Subcutaneous abdominal adipose tissue (tissue), 5 donors: ENCODE measurements at regions not wholly inside any gene's neighbourhood (a gene's known extent, or its start where the extent isn't known, plus 50 kb on each side); places are given as distances from the start of the nearest gene placed in this dataset.
"Not testable (repeated sequence)": the region's sequence is repeated elsewhere in the genome, so short reads cannot be mapped to it uniquely, and the experiment has no call there.

Experiments
- H3K27ac ChIP-seq: one replicate; pipeline ENCODE4 v1.7.0; 2013; ENCODE audit warnings: low read depth, mild to moderate bottlenecking, inconsistent platforms, low read length, moderate library complexity
- H3K27me3 ChIP-seq, 5 donors: one replicate each; pipeline ENCODE4 v1.7.0; 2013; ENCODE audit warnings: low read length in 5 of 5, inconsistent platforms in 1 of 5; ENCODE audit not compliant: control insufficient read depth in 5 of 5, insufficient read depth in 4 of 5
- H3K36me3 ChIP-seq, 5 donors: one replicate each; pipeline ENCODE4 v1.7.0; 2013; ENCODE audit warnings: low read length in 5 of 5; ENCODE audit not compliant: control insufficient read depth in 5 of 5, insufficient read depth in 5 of 5
- H3K4me1 ChIP-seq, 5 donors: one replicate each; pipeline ENCODE4 v1.7.0; 2013; ENCODE audit warnings: low read length in 5 of 5, mild to moderate bottlenecking in 3 of 5, moderate library complexity in 1 of 5; ENCODE audit not compliant: control insufficient read depth in 5 of 5, insufficient read depth in 5 of 5
- H3K4me3 ChIP-seq, 5 donors: one replicate each; pipeline ENCODE4 v1.7.0; 2013; ENCODE audit warnings: low read length in 5 of 5, low read depth in 1 of 5
- H3K9ac ChIP-seq, 5 donors: one replicate each; pipeline ENCODE4 v1.7.0; 2013; ENCODE audit warnings: low read length in 5 of 5, mild to moderate bottlenecking in 4 of 5, moderate library complexity in 3 of 5
- H3K9me3 ChIP-seq, 5 donors: one replicate each; pipeline ENCODE4 v1.7.0; 2013; ENCODE audit warnings: low read length in 5 of 5; ENCODE audit not compliant: control insufficient read depth in 5 of 5
- donor health status: healthy.
- donor health status: healthy.
- donor health status: healthy.
- donor health status: healthy.
- donor health status: healthy.

- H3K9me3 ChIP-seq, result no peaks in the 10 kb centered on the region
- H3K27me3 ChIP-seq, result no peaks in the 10 kb centered on the region
- no peak overlapping the region for H3K9ac ChIP-seq
- H3K4me1 ChIP-seq, result no peaks in the 10 kb centered on the region
- no peaks in the 10 kb centered on the region for H3K36me3 ChIP-seq
- H3K27ac ChIP-seq, result no peak overlapping the region
- no peak overlapping the region for H3K4me3 ChIP-seq
Measured at GRCh38 chr16:77511053-77511452, 76.2 kb upstream of the ADAMTS18 start.

- no peaks in the 10 kb centered on the region for H3K27me3 ChIP-seq
- H3K27ac ChIP-seq, result no peak overlapping the region
- H3K9ac ChIP-seq, result no peak overlapping the region
- H3K9me3 ChIP-seq, result no peaks in the 10 kb centered on the region
- no peaks in the 10 kb centered on the region for H3K36me3 ChIP-seq
- no peak overlapping the region for H3K4me3 ChIP-seq
- no peaks in the 10 kb centered on the region for H3K4me1 ChIP-seq
Measured at GRCh38 chr16:77514500-77515220, 79.8 kb upstream of the ADAMTS18 start.

GRCh38 chr16:77525226-77525625 is 90.4 kb upstream of the ADAMTS18 start:
- H3K27me3 ChIP-seq, H3K9me3 ChIP-seq, H3K36me3 ChIP-seq, H3K9ac ChIP-seq, H3K27ac ChIP-seq, H3K4me1 ChIP-seq: not testable (repeated sequence)
- peak overlapping the region in 1 of 5 donors; percentile 4 for H3K4me3 ChIP-seq

- Histone ChIP-seq H3K4me3 (no peak overlapping the region), H3K9ac (no peak overlapping the region), H3K9me3 (no peaks in the 10 kb centered on the region), H3K4me1 (peaks cover 0 to 11% (median 5%) of the 10 kb centered on the region in 5 donors), H3K27ac (no peak overlapping the region), H3K36me3 (no peaks in the 10 kb centered on the region), H3K27me3 (no peaks in the 10 kb centered on the region)
Measured at GRCh38 chr16:77531752-77532151, 96.9 kb upstream of the ADAMTS18 start.

GRCh38 chr16:77536809-77537208 is 102.0 kb upstream of the ADAMTS18 start:
- Histone ChIP-seq H3K27ac (no peak overlapping the region), H3K27me3 (no peaks in the 10 kb centered on the region), H3K9ac (peak overlapping the region in 1 of 5 donors; percentile 5), H3K4me1 (peaks cover 0 to 34% (median 11%) of the 10 kb centered on the region in 5 donors), H3K9me3 (no peaks in the 10 kb centered on the region), H3K36me3 (no peaks in the 10 kb centered on the region), H3K4me3 (no peak overlapping the region)

GRCh38 chr16:77539421-77540034 is 104.7 kb upstream of the ADAMTS18 start:
- Histone ChIP-seq H3K36me3 (no peaks in the 10 kb centered on the region), H3K4me1 (peaks cover 0 to 40% (median 14%) of the 10 kb centered on the region in 5 donors), H3K4me3 (no peak overlapping the region), H3K27me3 (no peaks in the 10 kb centered on the region), H3K27ac (no peak overlapping the region), H3K9ac (no peak overlapping the region), H3K9me3 (no peaks in the 10 kb centered on the region)

- no peaks in the 10 kb centered on the region for H3K9me3 ChIP-seq
- H3K9ac ChIP-seq, result no peak overlapping the region
- H3K4me1 ChIP-seq, result peaks cover 0 to 40% (median 14%) of the 10 kb centered on the region in 5 donors
- H3K36me3 ChIP-seq, result no peaks in the 10 kb centered on the region
- H3K27ac ChIP-seq, result no peak overlapping the region
- H3K27me3 ChIP-seq, result no peaks in the 10 kb centered on the region
- H3K4me3 ChIP-seq, result no peak overlapping the region
Measured at GRCh38 chr16:77540646-77541045, 105.8 kb upstream of the ADAMTS18 start.

- Histone ChIP-seq H3K9ac (no peak overlapping the region), H3K9me3 (no peaks in the 10 kb centered on the region), H3K27me3 (no peaks in the 10 kb centered on the region), H3K4me3 (no peak overlapping the region), H3K4me1 (peaks cover 0 to 34% (median 14%) of the 10 kb centered on the region in 5 donors), H3K27ac (no peak overlapping the region), H3K36me3 (no peaks in the 10 kb centered on the region)
Measured at GRCh38 chr16:77541165-77541564, 106.3 kb upstream of the ADAMTS18 start.

- Histone ChIP-seq H3K9ac (no peak overlapping the region), H3K36me3 (no peaks in the 10 kb centered on the region), H3K4me1 (peaks cover 0 to 6% (median 0%) of the 10 kb centered on the region in 5 donors), H3K9me3 (no peaks in the 10 kb centered on the region), H3K4me3 (no peak overlapping the region), H3K27ac (no peak overlapping the region), H3K27me3 (no peaks in the 10 kb centered on the region)
Measured at GRCh38 chr16:77548151-77548550, 113.3 kb upstream of the ADAMTS18 start.

- no peak overlapping the region for H3K9ac ChIP-seq
- no peak overlapping the region for H3K4me3 ChIP-seq
- H3K9me3 ChIP-seq, result no peaks in the 10 kb centered on the region
- H3K27ac ChIP-seq, result no peak overlapping the region
- no peaks in the 10 kb centered on the region for H3K27me3 ChIP-seq
- H3K4me1 ChIP-seq, result peaks cover 0 to 4% (median 0%) of the 10 kb centered on the region in 5 donors
- H3K36me3 ChIP-seq, result no peaks in the 10 kb centered on the region
Measured at GRCh38 chr16:77548766-77549165, 113.9 kb upstream of the ADAMTS18 start.
